ENCODE measurements at regions not wholly inside any gene's neighbourhood (a gene's known extent, or its start where the extent isn't known, plus 50 kb on each side); places are given as distances from the start of the nearest gene placed in this dataset.

DNA sequence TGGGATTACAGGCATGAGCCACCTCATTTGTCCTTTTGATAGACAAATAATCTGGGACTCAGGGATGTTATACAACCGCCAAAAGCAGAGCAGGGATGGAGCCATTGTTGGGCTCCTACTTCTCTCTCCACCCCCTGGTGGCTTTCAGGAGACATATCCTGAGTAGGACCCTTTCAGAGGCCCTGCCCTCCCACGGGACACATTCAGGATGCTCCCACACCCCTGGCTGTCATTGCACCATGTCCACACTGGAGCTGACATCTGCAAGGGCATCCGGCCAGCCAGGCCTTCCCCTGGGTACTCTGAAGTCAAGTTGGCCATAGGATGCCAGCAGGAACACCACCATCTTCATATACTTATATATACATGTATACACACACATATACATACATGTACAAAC, 181.8 kb downstream of the SYK start:
- TF ChIP-seq, protein P1, sequence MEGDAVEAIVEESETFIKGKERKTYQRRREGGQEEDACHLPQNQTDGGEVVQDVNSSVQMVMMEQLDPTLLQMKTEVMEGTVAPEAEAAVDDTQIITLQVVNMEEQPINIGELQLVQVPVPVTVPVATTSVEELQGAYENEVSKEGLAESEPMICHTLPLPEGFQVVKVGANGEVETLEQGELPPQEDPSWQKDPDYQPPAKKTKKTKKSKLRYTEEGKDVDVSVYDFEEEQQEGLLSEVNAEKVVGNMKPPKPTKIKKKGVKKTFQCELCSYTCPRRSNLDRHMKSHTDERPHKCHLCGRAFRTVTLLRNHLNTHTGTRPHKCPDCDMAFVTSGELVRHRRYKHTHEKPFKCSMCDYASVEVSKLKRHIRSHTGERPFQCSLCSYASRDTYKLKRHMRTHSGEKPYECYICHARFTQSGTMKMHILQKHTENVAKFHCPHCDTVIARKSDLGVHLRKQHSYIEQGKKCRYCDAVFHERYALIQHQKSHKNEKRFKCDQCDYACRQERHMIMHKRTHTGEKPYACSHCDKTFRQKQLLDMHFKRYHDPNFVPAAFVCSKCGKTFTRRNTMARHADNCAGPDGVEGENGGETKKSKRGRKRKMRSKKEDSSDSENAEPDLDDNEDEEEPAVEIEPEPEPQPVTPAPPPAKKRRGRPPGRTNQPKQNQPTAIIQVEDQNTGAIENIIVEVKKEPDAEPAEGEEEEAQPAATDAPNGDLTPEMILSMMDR (IDR thresholded peaks at IDR 0.05), result no peak
- TF ChIP-seq POLR2A (IDR thresholded peaks at IDR 0.05), result no peak
